HL-60 (cell line): ENCODE measurements at regions not wholly inside any gene's neighbourhood (a gene's known extent, or its start where the extent isn't known, plus 50 kb on each side); places are given as distances from the start of the nearest gene placed in this dataset.
A peak's percentile ranks its signal among the peaks of the same experiment; 100 is the strongest.

Experiments
- DNase-seq, 2 experiments: peaks; one replicate each; pipeline ENCODE4 v3.0.0-alpha.2; 2010 to 2020; ENCODE audit warnings: low read depth in 1 of 2, low spot score in 1 of 2
- H3K27ac ChIP-seq: fragments of 250-450 bp; sonication (Bioruptor Pico); replicated peaks from 2 replicates; pipeline ENCODE4 v1.5.1; 2020; ENCODE audit warnings: mild to moderate bottlenecking, moderate library complexity
- H3K27me3 ChIP-seq: fragments of 250-450 bp; sonication (Bioruptor Pico); 2 replicates; pipeline ENCODE4 v1.5.1; 2021; ENCODE audit warnings: mild to moderate bottlenecking, moderate library complexity; ENCODE audit not compliant: insufficient read depth, poor library complexity, severe bottlenecking
- H3K4me3 ChIP-seq: replicated peaks from 2 replicates; pipeline ENCODE4 v1.5.1; 2011; ENCODE audit warnings: mild to moderate bottlenecking, control low read depth, low read length; ENCODE audit not compliant: insufficient read depth
- GABPA ChIP-seq: IDR thresholded peaks from 2 replicates; pipeline ENCODE4 v1.6.1; 2012; ENCODE audit warnings: low read depth
- POLR2AphosphoS5 ChIP-seq: IDR thresholded peaks from 2 replicates; pipeline ENCODE4 v1.6.1; 2012; ENCODE audit warnings: low read depth
- REST ChIP-seq: IDR thresholded peaks from 2 replicates; pipeline ENCODE4 v1.6.1; 2012; ENCODE audit warnings: low read depth; ENCODE audit not compliant: insufficient replicate concordance
- SPI1 ChIP-seq: IDR thresholded peaks from 2 replicates; pipeline ENCODE4 v1.6.1; 2012; ENCODE audit warnings: low read depth, mild to moderate bottlenecking, borderline replicate concordance
- TF ChIP-seq, protein P1 (sequence below): IDR thresholded peaks from one replicate; pipeline ENCODE4 v1.5.1; 2011; ENCODE audit warnings: low read length, control low read depth, inconsistent platforms; ENCODE audit not compliant: insufficient read depth

- Histone ChIP-seq H3K4me3 (no peak overlapping the region), H3K27me3 (peaks cover 6% of the 10 kb centered on the region), H3K27ac (no peak overlapping the region)
- no peak for DNase-seq
- TF ChIP-seq SPI1, result peak; percentile 44; the same call in 1 of the 2 replicates
- TF ChIP-seq, protein P1, sequence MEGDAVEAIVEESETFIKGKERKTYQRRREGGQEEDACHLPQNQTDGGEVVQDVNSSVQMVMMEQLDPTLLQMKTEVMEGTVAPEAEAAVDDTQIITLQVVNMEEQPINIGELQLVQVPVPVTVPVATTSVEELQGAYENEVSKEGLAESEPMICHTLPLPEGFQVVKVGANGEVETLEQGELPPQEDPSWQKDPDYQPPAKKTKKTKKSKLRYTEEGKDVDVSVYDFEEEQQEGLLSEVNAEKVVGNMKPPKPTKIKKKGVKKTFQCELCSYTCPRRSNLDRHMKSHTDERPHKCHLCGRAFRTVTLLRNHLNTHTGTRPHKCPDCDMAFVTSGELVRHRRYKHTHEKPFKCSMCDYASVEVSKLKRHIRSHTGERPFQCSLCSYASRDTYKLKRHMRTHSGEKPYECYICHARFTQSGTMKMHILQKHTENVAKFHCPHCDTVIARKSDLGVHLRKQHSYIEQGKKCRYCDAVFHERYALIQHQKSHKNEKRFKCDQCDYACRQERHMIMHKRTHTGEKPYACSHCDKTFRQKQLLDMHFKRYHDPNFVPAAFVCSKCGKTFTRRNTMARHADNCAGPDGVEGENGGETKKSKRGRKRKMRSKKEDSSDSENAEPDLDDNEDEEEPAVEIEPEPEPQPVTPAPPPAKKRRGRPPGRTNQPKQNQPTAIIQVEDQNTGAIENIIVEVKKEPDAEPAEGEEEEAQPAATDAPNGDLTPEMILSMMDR, result no peak
Observed at GRCh38 chr5:154544646-154545045, 66.6 kb upstream of the HAND1 start.

DNA sequence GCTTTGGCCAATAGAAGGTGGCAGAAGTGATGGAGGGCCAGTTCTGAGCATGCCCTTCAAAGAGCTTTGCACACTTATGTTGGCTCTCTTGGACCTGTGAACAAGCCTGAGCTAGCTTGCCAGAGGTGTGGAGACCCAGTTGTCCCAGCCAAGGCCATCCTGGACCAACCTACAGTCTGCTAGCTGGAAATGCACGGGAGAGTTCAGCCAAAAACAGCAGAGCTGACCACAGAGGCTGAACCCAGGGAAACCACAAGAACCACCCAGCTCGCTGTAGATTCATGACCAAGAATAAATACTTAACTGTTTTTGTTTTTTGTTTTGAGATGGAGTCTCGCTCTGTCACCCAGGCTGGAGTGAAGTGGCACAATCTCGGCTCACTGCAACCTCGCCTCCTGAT, 65.4 kb upstream of the HAND1 start:
- TF ChIP-seq POLR2AphosphoS5, result no peak
- no peak for TF ChIP-seq SPI1
- no peak for TF ChIP-seq GABPA
- Histone ChIP-seq H3K27me3 (peaks cover 6% of the 10 kb centered on the region), H3K4me3 (no peak overlapping the region), H3K27ac (no peak overlapping the region)
- DNase-seq, result no peak

GRCh38 chr5:154542581-154542980, 64.6 kb upstream of the HAND1 start:
- no peak overlapping the region for H3K4me3 ChIP-seq

GRCh38 chr5:154542000-154542399, 64.0 kb upstream of the HAND1 start:
- no peak for DNase-seq

More at GRCh38 chr5:154542581-154542980, 64.6 kb upstream of the HAND1 start:
- DNase-seq, result no peak
- Histone ChIP-seq H3K27ac (no peak overlapping the region), H3K27me3 (peaks cover 6% of the 10 kb centered on the region)
- no peak for TF ChIP-seq SPI1
- no peak for TF ChIP-seq POLR2AphosphoS5
- TF ChIP-seq, protein P1, result no peak
- TF ChIP-seq GABPA, result no peak

More at GRCh38 chr5:154542000-154542399, 64.0 kb upstream of the HAND1 start:
- TF ChIP-seq, protein P1, result no peak
- TF ChIP-seq SPI1 (no peak), REST (no peak), GABPA (no peak), POLR2AphosphoS5 (no peak)
- H3K27me3 ChIP-seq, result peaks cover 9% of the 10 kb centered on the region
- no peak overlapping the region for H3K4me3 ChIP-seq
- no peak overlapping the region for H3K27ac ChIP-seq
